GM18909 (cell line): ENCODE measurements at regions not wholly inside any gene's neighbourhood (a gene's known extent, or its start where the extent isn't known, plus 50 kb on each side); places are given as distances from the start of the nearest gene placed in this dataset.
"Not testable (repeated sequence)": the region's sequence is repeated elsewhere in the genome, so short reads cannot be mapped to it uniquely, and the experiment has no call there.

Experiments used
- ATAC-seq: cut with Tn5 transposase; IDR thresholded peaks from one replicate; pipeline ENCODE4 v1.9.1; 2021; ENCODE audit warnings: mild to moderate bottlenecking; ENCODE audit not compliant: unreplicated experiment, poor library complexity

DNA sequence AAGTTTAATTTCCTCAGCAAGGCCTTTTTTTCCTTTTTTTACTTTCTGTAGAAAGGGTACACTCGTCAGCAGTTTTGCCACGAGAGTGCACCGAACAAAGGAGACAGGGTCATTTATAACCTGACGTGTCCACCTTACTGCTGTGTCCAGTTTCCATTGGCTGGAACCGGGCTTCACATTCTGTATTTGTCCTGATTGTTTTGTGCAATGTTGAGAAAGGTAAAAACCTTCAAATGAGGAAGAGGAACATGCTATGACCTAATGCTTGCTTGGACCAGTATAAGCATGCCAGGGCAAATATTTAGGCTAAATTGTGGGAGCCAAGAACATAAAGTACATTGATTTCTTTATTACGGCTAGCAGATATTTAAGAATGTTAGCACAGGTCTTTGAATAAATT, 101.9 kb upstream of the STX18 start:
- ATAC-seq = not testable (repeated sequence)

DNA sequence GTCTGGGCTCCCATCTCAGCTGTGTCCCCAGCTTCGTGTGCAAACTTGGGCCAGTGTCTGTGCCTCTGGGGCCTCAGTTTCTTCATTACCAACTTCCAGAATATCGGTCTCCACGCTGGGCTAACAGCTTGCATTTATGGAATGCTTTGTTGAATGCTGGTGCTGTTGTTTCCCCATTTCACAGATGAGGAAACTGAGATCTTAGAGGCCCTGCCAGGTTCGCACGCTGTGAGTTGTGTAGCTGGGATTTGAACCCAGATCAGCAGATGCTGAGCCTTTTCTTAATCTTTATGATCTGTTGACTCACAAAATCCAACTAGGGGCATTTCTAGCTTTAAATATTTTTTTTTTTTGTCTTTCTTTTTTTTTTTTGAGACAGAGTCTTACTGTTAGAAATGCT, 101.5 kb upstream of the STX18 start:
- no peak for ATAC-seq

DNA sequence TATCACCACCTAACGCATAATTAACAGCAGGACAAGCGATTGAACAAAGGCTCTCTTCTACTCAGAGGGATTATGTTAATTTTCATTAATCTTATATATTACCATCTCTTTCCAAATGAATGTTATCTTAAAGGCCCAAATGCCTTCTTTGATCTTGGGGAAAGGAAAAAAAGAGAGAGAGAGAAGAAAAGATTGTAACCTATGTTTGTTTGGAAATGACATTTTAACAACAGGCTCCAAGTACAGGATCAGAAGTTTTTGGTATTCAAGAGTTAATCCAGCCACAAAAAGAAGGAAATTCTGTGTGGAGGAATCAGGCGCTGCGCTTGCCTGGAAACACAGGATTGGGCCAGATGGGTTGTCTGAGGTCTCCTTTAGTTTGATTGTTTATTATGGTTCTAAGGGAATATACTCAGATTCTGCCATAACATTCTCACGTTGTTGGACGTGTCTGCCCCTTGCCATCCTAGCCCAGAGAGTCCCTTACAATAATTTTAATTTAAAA, 100.7 kb upstream of the STX18 start:
- ATAC-seq = no peak

DNA sequence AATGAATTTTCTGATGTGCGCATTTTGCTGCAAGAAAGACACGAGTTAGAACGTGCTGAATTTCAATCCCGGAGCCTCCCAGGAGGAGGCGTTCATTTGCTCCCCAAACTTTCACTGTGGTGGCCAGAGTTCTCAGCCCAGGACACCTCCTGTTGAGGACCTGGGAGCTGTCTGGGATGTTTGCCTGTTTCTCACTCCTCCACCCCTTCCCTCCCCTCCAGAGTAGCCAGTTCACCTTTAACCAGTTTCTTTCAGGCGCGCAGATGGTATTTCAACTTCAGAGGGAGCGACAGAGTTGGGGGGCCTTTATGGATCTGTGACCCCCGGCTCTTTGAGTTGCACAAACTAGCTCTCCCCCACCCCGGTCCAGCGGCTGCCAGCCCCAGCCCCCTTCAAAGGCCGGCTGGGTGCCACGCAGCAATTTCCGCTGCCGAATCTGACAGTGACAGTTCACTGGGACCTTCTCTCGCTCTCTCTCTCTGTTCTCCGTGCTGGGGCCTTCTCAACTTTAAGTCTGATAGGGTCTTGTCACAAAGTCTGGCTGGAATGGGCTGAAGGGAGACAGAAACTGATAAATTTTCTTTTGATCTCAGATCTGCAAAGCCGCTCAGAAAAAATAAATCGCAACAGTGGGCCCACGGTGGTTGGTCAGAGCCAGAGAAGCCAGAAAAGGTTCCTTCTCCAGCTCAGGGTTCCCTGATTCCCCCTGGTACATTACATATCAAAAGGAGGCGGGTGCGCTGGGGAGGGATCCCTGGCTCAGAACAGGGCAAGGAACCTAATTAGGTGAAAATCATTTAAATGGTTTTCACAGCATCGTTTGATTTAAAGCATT, 100.0 kb upstream of the STX18 start:
- no peak for ATAC-seq

DNA sequence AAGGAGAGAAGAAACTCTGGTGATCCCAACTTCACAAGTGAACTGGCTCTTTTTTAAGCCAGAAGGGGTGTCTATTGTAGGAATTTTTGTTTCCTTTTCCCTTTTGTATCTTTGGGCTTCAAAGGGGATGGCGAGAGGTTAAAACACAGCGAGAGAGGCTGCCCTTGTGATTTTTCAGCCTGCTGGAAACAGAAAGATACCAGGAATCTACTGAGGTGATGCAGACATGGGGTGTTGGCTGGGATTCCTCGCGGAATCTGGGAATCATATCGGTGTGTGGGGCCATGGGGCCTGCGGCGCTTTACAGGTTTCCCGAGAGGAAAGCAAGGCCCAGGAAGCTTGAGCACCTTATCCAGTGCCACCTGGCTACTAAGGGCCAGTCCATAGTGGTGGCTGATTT, 99.4 kb upstream of the STX18 start:
- ATAC-seq = no peak

DNA sequence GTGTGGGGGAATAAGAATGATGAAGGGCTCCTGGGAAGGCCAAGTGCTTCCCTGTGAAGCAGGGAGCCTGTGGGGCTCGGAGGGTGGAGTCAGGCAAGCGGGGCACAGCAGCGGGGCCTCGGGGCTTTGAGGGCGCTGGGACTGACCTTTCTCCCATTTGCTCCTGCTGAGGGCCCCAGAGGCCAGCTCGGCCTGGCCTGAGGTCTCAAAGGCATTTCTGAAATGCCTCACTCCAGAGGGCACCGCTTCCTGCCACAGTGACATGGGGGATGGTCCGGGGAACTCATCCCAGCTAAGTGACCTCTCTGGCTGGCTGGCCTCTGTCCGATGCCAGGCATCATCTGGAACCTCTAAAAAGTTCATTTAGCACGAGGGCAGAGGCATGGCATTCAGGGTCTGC, 98.8 kb upstream of the STX18 start:
- ATAC-seq = no peak

DNA sequence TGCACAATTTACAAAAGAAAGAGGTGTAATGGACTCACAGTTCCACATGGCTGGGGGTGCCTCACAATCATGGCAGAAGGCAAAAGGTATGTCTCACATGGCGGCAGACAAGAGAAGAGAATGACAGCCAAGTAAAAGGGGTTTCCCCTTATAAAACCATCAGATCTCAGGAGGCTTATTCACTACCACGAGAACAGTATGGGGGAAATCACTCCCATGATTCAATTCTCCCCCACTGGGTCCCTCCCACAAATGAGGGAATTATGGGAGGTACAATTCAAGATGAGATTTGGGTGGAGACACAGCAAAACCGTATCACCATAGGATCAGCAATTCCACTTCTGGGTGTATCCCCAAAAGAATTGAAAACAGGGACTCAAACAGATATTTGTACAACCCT, 97.5 kb upstream of the STX18 start:
- no peak for ATAC-seq

DNA sequence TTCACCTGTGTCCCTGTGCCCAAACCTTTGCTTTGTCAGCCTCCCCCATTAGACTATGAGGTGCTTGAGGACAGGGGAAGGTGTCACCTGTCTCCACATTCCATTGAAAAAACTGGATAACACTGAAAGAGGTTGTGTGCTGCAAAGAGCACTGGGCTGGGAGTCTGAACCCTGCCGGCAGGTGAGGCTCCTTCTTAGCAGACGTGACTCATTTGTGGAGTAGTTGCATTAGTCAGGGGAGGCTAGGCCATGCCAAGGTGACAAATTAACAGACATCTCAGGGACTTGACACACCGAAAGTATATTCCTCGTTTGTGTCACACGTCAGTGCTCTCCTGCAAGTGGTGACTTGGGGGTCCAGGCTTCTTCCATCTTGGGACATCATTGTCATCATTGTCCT, 95.9 kb upstream of the STX18 start:
- peak; percentile 59 for ATAC-seq

DNA sequence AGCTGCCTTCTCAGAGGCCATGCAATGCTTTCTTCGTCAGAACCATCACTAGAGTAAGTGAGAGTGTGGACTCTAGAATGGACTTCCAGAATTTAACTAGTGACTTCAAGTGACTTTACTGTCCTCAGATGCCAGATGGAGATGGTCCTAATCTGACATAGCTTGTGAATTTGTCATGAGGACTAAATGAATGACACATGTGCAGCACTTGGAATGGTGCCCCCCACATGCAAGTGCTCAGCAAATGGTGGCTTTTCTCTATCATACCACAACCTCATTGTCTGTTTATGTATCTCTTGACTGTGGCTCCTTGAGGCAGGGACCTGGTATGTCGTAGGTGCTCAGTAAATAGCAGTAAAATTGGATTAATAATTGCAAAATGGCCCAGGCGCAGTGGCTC, 91.6 kb upstream of the STX18 start:
- no peak for ATAC-seq

DNA sequence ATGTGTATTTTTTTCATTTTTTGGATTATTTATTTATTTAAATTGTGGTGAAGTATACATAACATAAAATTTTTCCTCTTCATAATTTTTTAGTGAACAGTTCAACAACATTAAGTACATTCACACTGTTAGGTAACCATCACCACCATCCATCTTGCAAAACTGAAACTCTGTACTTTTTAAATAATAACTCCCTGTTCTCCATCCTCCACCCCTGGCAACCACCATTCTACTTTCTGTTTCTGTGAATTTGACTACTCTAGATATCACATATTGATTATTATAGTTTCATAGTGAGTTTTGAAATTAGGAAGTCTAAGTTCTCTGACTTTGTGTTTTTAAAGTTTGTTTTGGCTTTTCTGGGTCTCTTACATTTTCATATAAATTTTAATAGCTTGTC, 89.3 kb upstream of the STX18 start:
- ATAC-seq = peak; percentile 76

DNA sequence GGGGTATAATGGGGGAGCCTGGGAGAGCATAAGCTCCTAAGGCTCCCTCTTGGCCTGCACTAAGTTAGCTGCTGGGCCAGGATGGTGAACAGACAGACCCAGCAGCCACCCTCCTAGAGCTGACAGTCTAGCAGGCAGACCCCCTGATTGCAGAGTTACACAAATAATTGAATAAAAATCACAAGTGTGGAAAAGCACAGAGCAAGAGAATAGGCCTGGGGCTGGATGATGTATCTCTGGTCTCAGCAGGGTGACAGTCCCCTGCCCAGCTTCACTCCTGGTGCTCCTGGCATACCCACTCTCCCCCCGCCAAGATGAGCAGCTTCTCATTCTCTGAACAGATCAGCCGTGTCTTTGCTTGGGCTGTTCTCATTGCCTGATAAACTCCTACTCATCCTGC, 86.1 kb upstream of the STX18 start:
- ATAC-seq = no peak

DNA sequence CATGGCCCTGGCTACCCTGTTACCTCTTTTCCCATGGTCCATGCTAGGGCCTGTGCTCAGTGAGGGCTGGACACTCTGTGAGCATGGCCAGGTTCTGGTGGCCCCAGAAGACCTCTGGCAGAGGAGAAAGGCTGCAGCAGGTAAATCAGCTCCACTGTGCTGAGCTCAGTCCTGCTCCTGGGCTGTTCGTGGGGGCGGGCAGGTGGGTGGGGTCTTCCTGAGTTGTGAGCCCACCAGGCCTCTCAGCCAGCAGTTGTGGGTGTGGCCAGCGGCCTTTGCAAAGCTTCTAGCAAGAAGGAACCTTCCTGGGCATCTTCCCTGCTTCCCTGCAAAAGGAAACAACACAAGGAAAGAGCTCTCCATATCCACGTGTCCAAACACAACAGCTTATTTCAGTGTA, 85.3 kb upstream of the STX18 start:
- ATAC-seq = no peak

DNA sequence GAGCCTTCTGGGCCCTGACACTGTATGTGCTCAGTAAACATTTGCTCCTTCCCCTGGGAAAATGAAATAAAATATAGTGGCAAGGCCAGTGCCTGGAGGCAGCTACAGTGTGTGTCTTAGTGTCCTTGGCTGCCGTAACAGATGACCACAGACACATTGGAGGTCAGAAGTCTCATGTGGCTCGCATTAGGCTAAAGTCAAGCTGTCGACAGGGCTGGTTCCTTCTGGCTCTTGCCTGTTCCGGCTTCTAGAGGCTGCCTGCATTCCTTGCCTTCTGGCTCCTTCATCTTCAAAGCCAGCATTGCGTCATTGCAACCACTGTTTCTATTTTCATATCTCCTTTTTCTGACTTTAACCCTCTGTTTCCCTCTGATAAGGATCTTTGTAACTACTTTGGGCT, 83.6 kb upstream of the STX18 start:
- ATAC-seq = no peak

DNA sequence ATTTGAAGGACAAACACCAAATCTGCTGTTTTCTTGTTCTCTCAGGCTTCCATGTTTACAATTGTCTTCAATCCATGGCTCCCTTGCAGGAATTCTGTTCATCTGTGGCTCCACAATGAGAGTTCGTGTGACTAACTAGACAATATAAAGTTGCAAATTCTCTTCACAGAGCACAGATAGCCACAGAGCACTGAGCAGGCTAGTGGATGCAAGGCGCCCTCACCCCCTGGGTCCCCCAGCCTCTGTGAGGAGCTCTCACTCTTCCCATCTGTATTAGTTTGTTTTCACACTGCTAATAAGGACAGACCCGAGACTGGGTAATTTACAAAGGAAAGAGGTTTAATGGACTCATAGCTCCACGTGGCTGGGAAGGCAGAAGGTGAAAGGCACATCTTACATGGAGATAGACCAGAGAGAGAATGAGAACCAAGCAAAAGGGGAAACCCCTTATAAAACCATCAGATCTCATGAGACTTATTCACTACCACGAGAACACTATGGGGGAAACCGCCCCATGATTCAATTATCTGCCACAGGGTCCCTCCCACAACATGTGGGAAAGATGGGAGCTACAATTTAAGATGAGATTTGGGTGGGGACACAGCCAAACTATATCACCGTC, 82.5 kb upstream of the STX18 start:
- ATAC-seq = no peak

DNA sequence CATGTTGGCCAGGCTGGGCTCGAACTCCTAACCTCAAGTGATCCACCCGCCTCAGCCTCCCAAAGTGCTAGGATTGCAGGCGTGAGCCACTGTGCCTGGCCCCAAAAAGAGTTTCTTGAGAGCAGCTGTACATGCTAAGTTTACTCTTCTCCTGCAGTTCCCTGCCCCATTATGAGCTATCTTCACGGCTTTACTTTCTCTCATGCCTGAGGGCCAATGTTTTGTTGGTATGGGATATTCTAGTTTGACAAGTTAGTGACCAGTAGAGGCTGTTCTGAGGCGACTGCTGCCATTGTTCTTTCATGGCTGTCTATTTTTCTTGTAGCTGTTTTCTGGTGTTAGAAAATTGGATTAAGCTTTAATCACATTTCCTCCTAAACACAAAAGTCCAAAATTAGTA, 78.0 kb upstream of the STX18 start:
- ATAC-seq = no peak

DNA sequence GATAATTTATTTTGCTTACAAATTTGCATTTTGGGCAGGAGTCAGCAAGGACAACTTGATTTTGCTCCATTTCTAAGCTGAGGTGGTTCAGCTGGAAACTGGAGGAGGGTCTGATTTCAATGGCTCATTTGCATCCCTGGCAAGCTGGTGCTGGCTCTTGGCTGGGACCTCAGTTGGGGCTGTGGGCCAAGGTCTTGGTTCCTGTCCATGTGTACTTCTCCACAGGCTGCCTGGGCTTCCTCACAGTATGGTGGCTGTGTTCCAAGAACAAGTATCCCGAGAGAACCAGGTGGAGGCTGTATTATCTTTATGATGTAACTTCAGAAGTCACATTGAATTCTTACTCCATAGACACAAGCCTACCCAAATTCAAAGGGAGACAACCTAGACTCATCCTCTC, 77.0 kb upstream of the STX18 start:
- no peak for ATAC-seq

DNA sequence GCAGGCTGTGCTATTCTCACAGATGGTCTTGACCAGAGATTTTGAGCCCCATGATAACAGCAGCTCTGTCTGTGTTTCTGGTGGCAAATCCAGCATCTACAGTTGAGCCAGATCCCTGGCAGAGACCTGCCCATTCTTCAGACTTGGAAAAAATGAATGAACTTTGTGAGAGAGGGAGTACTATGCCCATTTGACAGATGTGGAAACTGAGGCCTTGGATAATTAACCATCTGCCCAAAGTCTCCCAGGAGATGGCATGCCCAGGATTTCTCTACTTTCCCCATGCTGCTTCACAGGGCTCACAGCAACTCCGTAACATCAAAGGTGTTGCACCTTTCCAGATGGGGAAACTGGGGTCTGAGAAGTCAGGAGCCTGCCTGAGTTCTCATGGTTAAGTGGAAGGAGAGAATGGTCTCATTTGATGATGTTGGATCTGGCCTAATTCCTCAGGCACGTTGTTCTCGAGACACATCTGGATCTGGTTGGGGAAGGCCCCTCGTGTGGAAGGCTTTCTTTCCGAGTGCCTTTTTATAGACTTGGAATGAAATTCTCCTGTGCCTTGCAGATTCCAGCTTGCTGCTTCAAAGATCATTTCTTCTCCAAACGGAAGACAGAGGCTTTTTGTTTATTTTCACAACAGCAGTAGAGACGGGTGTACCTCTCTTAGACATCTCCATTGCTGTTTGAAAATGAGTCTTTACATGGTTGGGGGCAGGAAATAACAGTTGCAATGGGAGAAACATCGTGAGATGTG, 73.3 kb upstream of the STX18 start:
- no peak for ATAC-seq

DNA sequence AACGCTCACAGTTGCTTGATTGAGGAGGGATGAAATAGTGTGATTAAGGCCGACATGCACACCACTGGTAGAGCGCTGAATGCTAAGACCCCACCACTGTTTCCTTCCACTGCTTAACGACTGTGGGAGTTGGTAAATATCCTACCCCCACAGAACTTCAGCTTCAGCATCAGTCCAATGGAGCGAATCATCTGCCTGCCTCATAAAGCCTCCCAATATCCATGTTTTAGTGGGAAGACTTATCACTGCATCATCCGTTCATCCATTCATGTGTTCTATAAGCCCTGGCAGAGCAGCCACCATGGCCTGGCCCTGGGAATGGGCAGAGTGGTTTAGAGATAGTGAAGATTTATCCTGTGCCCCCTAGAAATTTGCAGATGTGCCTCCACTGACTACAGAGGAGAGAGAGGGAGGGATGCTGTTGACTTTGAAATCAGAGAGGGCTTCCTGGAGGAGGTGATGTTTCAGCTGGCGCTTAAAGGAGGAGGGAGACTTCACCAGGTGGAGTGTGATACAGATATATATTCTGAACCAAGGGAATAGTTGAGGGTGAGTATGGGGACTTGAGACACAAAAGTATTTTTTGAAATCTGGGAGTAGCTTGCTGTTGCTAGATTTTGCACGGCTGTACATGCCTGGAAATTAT, 71.9 kb upstream of the STX18 start:
- no peak for ATAC-seq

DNA sequence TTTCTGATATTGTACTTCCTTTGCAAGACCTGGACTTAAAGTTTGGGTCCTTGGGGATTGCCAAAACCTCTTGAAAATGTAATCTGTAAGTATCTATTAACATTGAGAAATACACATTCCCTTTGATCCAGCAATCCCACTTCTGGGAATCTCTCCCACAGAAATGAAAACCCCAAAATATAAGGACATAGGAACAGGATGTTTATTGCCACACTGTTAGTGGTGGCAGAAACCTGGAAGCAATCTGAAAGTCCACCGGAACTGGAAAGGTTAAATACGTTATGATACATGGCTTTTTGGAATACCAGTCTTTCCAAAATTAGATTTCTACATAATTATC, 71.2 kb upstream of the STX18 start:
- ATAC-seq = no peak

DNA sequence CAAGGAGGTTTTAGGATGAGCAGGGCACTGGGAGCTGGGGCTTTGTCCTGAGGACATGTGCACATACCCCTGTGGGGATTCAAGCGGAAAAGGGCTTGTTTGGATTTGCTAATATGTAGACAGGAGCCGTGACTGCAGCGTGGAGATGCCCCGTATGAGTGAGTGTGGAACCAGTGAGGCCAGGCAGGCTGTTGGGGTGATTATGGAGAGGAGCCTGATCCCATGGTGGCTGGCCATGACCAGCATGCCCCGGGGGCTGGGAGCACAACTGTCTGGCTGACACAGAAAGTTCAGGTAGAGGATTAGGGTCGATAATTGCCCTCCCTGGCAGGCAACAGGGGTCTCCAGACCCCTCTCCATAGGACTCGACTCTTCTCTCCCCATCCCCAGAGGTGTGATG, 68.8 kb upstream of the STX18 start:
- no peak for ATAC-seq
